ENCODE measurements at regions not wholly inside any gene's neighbourhood (a gene's known extent, or its start where the extent isn't known, plus 50 kb on each side); places are given as distances from the start of the nearest gene placed in this dataset.

DNA sequence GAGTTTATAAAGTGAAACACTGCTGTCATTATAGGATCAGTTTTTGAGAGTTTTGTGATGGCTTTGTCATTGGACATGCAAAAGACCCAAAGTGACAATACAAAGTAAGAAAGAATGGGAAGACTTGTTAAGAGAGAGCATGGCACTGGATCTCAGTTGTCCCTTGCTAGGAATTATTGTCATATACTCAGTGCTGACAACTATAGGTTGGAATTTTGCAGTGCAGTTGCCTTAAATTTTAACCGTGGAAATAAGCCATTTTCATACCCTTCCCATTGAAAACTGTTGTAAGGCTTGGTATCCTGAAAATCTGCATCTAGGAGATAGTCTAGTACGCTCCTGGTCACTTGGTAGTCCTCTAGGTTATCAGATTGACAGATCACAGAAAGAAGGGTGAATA is 1156.7 kb downstream of the GATA3 start:
- Histone ChIP-seq H3K4me3 (no peak overlapping the region), H3K36me3 (no peaks in the 10 kb centered on the region), H3K27me3 (no peaks in the 10 kb centered on the region), H3K27ac (no peak overlapping the region), H3K9me3 (no peaks in the 10 kb centered on the region), H3K4me1 (no peaks in the 10 kb centered on the region)
- DNase-seq (ENCODE audit: low spot score): no peak
- TF ChIP-seq, protein P1, sequence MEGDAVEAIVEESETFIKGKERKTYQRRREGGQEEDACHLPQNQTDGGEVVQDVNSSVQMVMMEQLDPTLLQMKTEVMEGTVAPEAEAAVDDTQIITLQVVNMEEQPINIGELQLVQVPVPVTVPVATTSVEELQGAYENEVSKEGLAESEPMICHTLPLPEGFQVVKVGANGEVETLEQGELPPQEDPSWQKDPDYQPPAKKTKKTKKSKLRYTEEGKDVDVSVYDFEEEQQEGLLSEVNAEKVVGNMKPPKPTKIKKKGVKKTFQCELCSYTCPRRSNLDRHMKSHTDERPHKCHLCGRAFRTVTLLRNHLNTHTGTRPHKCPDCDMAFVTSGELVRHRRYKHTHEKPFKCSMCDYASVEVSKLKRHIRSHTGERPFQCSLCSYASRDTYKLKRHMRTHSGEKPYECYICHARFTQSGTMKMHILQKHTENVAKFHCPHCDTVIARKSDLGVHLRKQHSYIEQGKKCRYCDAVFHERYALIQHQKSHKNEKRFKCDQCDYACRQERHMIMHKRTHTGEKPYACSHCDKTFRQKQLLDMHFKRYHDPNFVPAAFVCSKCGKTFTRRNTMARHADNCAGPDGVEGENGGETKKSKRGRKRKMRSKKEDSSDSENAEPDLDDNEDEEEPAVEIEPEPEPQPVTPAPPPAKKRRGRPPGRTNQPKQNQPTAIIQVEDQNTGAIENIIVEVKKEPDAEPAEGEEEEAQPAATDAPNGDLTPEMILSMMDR (IDR thresholded peaks at IDR 0.05): no peak

DNA sequence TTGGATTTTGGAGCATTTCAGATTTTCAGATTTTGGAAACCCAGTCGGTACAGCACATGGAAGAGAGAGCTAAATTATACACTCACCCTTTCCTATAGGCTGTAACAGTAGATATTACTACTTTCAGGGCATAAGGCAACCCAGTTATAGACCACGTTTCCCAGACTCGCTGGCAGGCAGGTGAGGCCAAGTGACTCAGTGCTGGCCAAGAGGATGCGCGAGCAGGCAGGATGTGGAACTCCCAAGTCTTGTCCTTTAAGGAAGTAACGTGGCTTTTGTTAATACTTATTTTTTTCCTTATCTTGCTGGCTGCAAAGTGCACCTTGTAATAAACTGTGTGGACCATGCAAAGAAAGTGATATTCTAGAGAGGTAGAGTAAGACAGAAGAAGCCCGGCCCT is 1160.1 kb downstream of the GATA3 start:
- Histone ChIP-seq H3K27me3 (no peaks in the 10 kb centered on the region), H3K9me3 (no peaks in the 10 kb centered on the region), H3K36me3 (no peaks in the 10 kb centered on the region), H3K27ac (no peak overlapping the region), H3K4me1 (no peaks in the 10 kb centered on the region), H3K4me3 (no peak overlapping the region)
- no peak for DNase-seq (ENCODE audit: low spot score)
- TF ChIP-seq, protein P1 (IDR thresholded peaks at IDR 0.05): no peak

DNA sequence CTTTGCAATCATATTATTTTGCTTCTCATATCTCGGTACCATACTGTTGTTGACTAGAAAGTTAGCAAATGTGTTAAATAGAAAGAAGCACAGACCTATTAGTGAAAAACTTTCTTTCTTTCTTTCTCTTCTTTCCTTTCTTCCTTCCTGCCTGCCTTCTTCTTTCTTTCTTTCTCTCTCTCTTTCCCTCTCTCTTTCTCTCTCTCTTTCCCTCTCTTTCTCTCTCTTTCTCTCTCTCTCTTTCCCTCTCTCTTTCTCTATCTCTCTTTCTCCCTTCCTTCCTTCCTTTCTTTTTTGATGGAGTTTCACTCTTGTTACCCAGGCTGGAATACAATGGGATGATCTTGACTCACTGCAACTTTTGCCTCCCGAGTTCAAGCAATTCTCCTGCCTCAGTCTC is 1160.6 kb downstream of the GATA3 start:
- TF ChIP-seq, protein P1 (IDR thresholded peaks at IDR 0.05): no peak
- H3K4me1 ChIP-seq: no peaks in the 10 kb centered on the region
- no peaks in the 10 kb centered on the region for H3K36me3 ChIP-seq
- no peak for DNase-seq (ENCODE audit: low spot score)
- H3K9me3 ChIP-seq: no peaks in the 10 kb centered on the region
- no peaks in the 10 kb centered on the region for H3K27me3 ChIP-seq
- H3K4me3 ChIP-seq: no peak overlapping the region
- H3K27ac ChIP-seq: no peak overlapping the region

DNA sequence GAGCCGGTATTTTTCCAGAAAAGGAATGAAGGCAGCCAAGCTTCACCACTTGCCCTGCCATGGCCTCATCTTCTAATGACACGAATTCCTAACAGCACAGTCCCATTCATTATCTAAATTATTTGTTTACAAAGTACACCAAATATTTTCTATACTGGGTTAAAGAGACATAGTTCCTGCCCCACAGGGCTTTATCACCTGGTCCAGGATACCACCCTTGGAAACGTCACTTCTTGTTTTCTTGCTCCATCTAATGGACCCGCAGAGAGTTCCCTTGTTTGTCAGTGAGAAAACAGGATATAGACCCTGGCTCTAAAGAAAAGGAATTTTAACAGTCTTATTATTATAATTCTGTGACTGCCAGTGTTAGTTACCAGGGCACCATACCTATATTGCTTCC is 1165.4 kb downstream of the GATA3 start:
- Histone ChIP-seq H3K27ac (no peak overlapping the region), H3K9me3 (no peaks in the 10 kb centered on the region), H3K4me1 (no peaks in the 10 kb centered on the region), H3K36me3 (no peaks in the 10 kb centered on the region), H3K4me3 (no peak overlapping the region), H3K27me3 (no peaks in the 10 kb centered on the region)
- TF ChIP-seq, protein P1 (IDR thresholded peaks at IDR 0.05): no peak
- DNase-seq (ENCODE audit: low spot score): no peak

DNA sequence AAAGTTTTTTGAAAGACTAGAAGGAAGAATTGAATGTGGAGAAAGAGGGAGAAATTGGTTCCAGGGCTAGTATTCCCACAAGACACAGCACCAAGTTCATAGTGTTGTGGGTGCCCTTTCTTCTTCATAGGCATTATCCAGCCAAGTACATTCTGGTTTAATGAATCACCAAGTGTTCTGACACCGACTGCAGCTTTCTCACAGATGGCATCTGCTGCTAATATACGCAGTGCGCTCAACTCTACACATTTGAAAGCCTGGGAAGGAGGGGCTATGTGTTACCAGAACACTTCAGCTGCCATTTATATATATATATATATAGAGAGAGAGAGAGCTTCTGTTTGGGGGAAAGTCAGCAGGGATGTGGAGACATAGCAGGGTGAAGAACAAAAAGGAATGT is 1168.4 kb downstream of the GATA3 start:
- no peaks in the 10 kb centered on the region for H3K36me3 ChIP-seq
- TF ChIP-seq, protein P1 (IDR thresholded peaks at IDR 0.05): no peak
- H3K27ac ChIP-seq: no peak overlapping the region
- no peak overlapping the region for H3K4me3 ChIP-seq
- no peaks in the 10 kb centered on the region for H3K9me3 ChIP-seq
- H3K4me1 ChIP-seq: no peaks in the 10 kb centered on the region
- H3K27me3 ChIP-seq: no peaks in the 10 kb centered on the region
- no peak for DNase-seq (ENCODE audit: low spot score)

DNA sequence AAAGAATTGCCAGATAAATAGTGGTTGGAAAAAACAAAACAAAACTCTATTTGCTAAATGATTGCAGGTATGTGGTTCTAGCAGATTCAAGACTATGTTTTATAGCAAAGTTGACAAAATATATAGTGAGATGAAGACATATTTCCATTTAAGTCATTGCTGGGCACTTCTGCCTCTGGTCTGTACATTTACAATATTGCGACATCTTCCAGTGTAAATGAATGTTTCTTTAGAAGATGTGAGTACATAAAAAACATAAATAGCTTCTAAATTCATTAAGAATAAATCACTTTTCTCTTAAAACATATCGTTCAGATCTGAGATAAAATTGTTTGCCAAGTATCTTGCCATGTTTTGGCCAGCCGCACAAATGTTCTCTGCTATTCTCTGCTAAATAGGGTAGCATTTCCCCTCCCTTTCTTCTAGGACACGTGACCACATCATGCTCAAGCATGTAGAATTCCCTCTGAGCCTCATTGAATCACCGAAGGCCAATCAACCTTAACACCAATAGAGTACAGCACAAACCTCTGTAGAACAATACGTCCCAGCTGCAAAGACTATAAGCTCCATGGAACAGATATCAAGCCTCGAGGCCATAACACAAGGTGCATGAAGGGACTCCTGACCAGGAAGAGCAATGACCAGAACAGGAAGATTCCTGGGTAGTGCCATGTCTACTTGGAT is 1173.3 kb downstream of the GATA3 start:
- DNase-seq (ENCODE audit: low spot score): no peak
- TF ChIP-seq, protein P1 (IDR thresholded peaks at IDR 0.05): no peak
- H3K9me3 ChIP-seq: no peaks in the 10 kb centered on the region

More for the DNA sequence above, 1173.3 kb downstream of the GATA3 start:
- no peaks in the 10 kb centered on the region for H3K27me3 ChIP-seq
- H3K36me3 ChIP-seq: no peaks in the 10 kb centered on the region
- H3K4me1 ChIP-seq: no peaks in the 10 kb centered on the region
- H3K27ac ChIP-seq: no peak overlapping the region
- no peak overlapping the region for H3K4me3 ChIP-seq

Measured in right atrium auricular region (tissue), 2 donors.